Natural killer cell treated with Interleukin-12 subunit alpha and Interleukin-12 subunit beta and Interleukin-15 and Interleukin-18, amount 100 ng/mL, for 72 hours (primary cell): ENCODE measurements at regions not wholly inside any gene's neighbourhood (a gene's known extent, or its start where the extent isn't known, plus 50 kb on each side); places are given as distances from the start of the nearest gene placed in this dataset.
"Not testable (repeated sequence)": the region's sequence is repeated elsewhere in the genome, so short reads cannot be mapped to it uniquely, and the experiment has no call there.

ENCODE experiments used
- ATAC-seq, 2 donors: fragments of 150-1000 bp; cut with Tn5 transposase in 1 of 2; sonication (Bioruptor Pico), chemical (Tn5 transposase) in 1 of 2; 2 replicates each; pipeline ENCODE4 v1.10.0; 2021
- DNase-seq: peaks from one replicate; pipeline ENCODE4 v3.0.0; 2022; ENCODE audit warnings: low spot score
- H3K27ac Mint-ChIP-seq, 2 donors: 1 replicate in 1 of 2; 2 replicates in 1 of 2; pipeline ENCODE4 v1.8.0; 2022; ENCODE audit warnings: mixed read lengths in 2 of 2, mild to moderate bottlenecking in 1 of 2, moderate library complexity in 1 of 2
- H3K27me3 Mint-ChIP-seq, 2 donors: 1 replicate in 1 of 2; 2 replicates in 1 of 2; pipeline ENCODE4 v1.8.0; 2022; ENCODE audit warnings: mixed read lengths in 2 of 2
- H3K36me3 Mint-ChIP-seq: one replicate; pipeline ENCODE4 v1.8.0; 2022; ENCODE audit warnings: mixed read lengths
- H3K4me1 Mint-ChIP-seq, 2 donors: 1 replicate in 1 of 2; 2 replicates in 1 of 2; pipeline ENCODE4 v1.8.0; 2022; ENCODE audit warnings: low read depth in 2 of 2, mixed read lengths in 2 of 2, mild to moderate bottlenecking in 1 of 2
- H3K4me3 Mint-ChIP-seq: one replicate; pipeline ENCODE4 v1.8.0; 2022; ENCODE audit warnings: mixed read lengths
- H3K9me3 Mint-ChIP-seq: 2 replicates; pipeline ENCODE4 v1.8.0; 2022; ENCODE audit warnings: mixed read lengths

DNA sequence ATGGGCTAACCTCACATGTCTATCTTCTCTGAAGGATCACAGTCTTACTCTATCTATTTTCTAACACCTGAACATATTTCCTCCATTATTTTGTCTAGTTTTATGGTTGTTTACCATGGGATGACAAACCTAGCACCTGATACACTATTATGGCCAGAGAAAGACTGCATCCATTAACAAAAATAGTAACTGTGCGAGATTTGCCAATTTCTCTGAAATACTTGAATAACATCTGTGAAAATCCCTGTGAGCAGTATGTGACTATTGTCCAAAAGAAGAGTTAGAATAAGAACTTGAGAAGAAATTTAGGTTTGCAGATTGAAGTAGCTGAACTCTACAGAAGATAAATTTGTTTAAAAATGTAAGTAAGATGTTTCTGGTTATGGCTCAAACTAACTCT, 142.0 kb upstream of the CDH11 start:
- DNase-seq (no peak), ATAC-seq (no peak)
- Mint-ChIP-seq H3K4me1 (no peaks in the 10 kb centered on the region), H3K36me3 (no peaks in the 10 kb centered on the region), H3K4me3 (no peak overlapping the region), H3K27ac (no peak overlapping the region), H3K9me3 (peaks cover 16% of the 10 kb centered on the region), H3K27me3 (no peaks in the 10 kb centered on the region)

DNA sequence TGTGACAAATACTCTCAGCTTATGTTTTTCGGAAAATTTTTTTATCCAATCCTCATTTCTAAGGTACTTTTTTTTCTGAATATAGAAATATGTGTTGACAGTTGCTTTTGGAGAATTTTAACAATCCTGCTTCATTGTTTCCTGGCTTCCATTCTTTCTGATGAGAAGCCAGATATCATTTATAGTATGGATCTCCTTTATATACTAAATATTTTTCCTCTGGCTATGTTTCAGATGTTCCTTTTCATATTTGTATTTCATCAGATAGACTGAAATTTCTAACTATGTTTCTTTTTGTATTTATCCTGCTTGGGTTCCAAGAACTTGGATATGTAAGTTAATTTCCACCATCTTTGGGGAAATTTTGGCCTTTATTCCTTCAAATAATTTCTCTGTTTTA, 138.9 kb upstream of the CDH11 start:
- Mint-ChIP-seq H3K4me1 (no peaks in the 10 kb centered on the region), H3K27ac (no peak overlapping the region), H3K9me3 (peaks cover 14% of the 10 kb centered on the region), H3K4me3 (no peak overlapping the region), H3K27me3 (no peaks in the 10 kb centered on the region), H3K36me3 (no peaks in the 10 kb centered on the region)
- ATAC-seq (no peak), DNase-seq (no peak)

DNA sequence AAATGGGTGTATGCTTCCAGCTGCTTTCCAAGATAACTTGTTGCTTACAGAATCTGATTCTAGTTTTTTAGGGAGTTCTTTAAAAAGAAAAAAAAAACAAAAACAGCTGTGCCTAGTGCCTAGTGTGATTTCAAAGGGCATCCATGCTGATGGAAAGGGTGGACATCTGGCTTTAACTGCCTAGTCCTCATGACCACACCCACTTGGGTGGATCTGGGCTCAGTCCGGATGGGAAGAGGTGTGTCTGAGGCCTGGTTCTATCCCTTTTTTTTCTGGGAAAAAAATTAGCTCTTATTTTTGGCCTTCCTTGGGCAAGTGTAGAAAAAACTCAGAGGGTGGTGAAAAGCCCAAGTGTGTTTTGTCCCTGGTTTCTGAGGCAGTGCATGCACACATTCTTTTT, 132.3 kb upstream of the CDH11 start:
- Mint-ChIP-seq H3K4me1 (no peaks in the 10 kb centered on the region), H3K4me3 (no peak overlapping the region), H3K36me3 (no peaks in the 10 kb centered on the region), H3K27ac (no peak overlapping the region), H3K27me3 (no peaks in the 10 kb centered on the region), H3K9me3 (peaks cover 7% of the 10 kb centered on the region)
- ATAC-seq (no peak), DNase-seq (no peak)

DNA sequence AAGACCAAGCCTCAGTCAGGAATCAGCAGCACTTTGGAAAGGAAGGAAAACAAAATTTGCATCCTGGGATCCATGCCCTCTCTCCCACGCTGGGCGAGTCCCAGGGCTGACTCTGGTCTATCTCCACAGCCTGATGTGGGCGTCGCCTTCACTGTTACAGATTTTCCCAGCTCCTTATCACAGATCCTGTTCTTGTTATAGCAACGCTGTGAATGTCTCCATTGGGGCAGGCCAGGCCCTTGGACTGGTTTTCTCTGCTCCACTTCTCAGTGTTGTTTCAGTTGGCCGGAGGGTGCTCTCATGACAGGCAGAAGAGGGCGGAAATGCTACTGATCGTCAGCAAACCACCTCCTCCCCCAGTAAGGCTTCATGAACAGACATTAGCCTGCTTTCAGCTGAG, 127.9 kb upstream of the CDH11 start:
- ATAC-seq: no peak
- H3K4me3 Mint-ChIP-seq: no peak overlapping the region

DNA sequence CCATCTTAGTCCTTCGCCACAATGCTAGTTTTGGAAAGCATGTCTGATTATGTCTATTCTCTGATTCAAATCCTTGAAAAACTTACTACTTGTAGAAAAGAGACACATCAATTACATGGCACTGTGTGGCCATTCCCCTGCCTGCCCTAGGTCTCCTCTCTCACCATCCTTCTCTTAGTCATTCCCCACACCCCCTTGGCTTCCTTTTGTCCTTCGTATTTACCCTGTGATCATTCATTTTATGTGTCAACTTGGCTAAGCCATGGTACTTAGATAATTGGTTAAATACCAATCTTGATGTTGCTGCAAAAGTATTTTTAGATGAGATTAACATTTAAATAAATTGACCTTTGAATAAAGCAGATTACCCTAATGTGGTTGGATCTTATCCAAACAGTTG, 122.9 kb upstream of the CDH11 start:
- Mint-ChIP-seq H3K4me1 (no peaks in the 10 kb centered on the region), H3K27me3 (no peaks in the 10 kb centered on the region), H3K27ac (no peak overlapping the region), H3K4me3 (no peak overlapping the region), H3K36me3 (peaks cover 3% of the 10 kb centered on the region), H3K9me3 (peaks cover 10% of the 10 kb centered on the region)
- DNase-seq (no peak), ATAC-seq (no peak)

More for the DNA sequence above, 127.9 kb upstream of the CDH11 start:
- no peak for DNase-seq
- Mint-ChIP-seq H3K27me3 (no peaks in the 10 kb centered on the region), H3K36me3 (no peaks in the 10 kb centered on the region), H3K9me3 (peaks cover 3% of the 10 kb centered on the region), H3K27ac (no peak overlapping the region), H3K4me1 (no peaks in the 10 kb centered on the region)

GRCh38 chr16:65235339-65236177, 113.7 kb upstream of the CDH11 start:
- Mint-ChIP-seq H3K27me3 (no peaks in the 10 kb centered on the region), H3K9me3 (peaks cover 21% of the 10 kb centered on the region)
- no peak for DNase-seq

DNA sequence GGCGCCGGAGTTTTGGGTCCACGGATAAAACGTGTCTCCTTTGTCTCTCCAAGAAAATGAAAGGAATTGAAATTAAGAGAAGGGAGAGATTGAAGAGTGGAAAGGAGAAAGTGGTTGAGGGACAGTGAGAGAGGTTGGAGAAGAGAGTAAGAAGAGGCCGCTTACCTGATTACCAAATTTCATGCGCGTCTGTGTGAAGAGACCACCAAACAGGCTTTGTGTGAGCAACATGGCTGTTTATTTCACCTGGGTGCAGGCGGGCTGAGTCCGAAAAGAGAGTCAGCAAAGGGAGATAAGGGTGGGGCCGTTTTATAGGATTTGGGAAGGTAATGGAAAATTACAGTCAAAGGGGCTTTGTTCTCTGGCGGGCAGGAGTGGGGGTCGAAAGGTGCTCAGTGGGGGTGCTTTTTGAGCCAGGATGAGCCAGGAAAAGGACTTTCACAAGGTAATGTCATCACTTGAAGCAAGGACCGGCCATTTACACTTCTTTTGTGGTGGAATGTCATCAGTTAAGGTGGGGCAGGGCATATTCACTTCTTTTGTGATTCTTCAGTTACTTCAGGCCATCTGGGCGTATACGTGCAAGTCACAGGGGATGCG, 113.0 kb upstream of the CDH11 start:
- peaks cover 16% of the 10 kb centered on the region for H3K9me3 Mint-ChIP-seq
- not testable (repeated sequence) for H3K36me3 Mint-ChIP-seq, ATAC-seq, H3K4me1 Mint-ChIP-seq, H3K27me3 Mint-ChIP-seq, DNase-seq, H3K4me3 Mint-ChIP-seq, H3K27ac Mint-ChIP-seq

More at GRCh38 chr16:65235339-65236177, 113.7 kb upstream of the CDH11 start:
- Mint-ChIP-seq H3K4me1 (no peaks in the 10 kb centered on the region), H3K27ac (no peak overlapping the region), H3K4me3 (no peak overlapping the region), H3K36me3 (peaks cover 5% of the 10 kb centered on the region)
- no peak for ATAC-seq

GRCh38 chr16:65229191-65229662, 107.4 kb upstream of the CDH11 start:
- no peak for ATAC-seq
- Mint-ChIP-seq H3K4me3 (no peak overlapping the region), H3K4me1 (no peaks in the 10 kb centered on the region), H3K27ac (no peak overlapping the region), H3K27me3 (no peaks in the 10 kb centered on the region), H3K36me3 (no peaks in the 10 kb centered on the region), H3K9me3 (peaks cover 24% of the 10 kb centered on the region)
- no peak for DNase-seq

DNA sequence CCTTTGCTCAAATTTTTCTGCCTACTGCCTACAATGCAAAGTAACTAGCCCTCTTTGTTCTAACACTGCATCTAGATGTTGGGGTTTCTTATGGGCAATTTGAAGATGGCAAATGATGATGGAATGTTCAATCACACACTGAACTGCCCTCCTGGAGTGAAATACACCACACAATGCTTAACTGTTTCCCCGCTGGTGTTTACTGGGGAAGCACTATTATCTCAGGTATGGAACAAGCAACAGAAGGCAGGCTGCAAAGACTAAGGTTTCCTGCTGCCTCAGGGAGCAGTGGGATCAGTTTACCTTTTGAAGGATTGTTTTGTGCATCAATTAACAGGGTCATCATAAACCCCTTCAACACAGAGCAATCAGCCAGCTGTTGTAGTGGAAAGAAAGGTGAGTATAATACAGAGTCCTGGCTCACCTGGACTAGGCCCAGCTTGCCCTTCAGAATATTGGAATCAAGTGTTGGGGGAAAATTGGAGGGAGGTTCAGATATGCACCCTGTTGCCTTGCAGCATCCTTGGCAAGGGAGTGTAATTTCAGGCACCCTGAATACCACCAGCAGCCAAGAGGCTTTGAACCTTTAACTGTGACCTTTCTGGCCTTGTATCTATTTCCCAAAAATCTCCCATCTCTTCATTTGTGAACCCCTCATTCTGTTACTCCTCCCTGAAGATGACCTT, 105.4 kb upstream of the CDH11 start:
- Mint-ChIP-seq H3K4me1 (no peaks in the 10 kb centered on the region), H3K27me3 (no peaks in the 10 kb centered on the region), H3K4me3 (no peak overlapping the region), H3K36me3 (no peaks in the 10 kb centered on the region), H3K27ac (no peak overlapping the region), H3K9me3 (peaks cover 27% of the 10 kb centered on the region)
- ATAC-seq: no peak
- DNase-seq: no peak

GRCh38 chr16:65226077-65226476, 104.2 kb upstream of the CDH11 start:
- Mint-ChIP-seq H3K9me3 (peaks cover 21% of the 10 kb centered on the region), H3K36me3 (no peaks in the 10 kb centered on the region), H3K4me1 (no peaks in the 10 kb centered on the region), H3K27ac (no peak overlapping the region), H3K4me3 (no peak overlapping the region), H3K27me3 (no peaks in the 10 kb centered on the region)
- DNase-seq (no peak), ATAC-seq (no peak)

- DNase-seq: no peak
- no peaks in the 10 kb centered on the region for H3K36me3 Mint-ChIP-seq
- H3K4me1 Mint-ChIP-seq: no peaks in the 10 kb centered on the region
- no peak for ATAC-seq
- no peaks in the 10 kb centered on the region for H3K27me3 Mint-ChIP-seq
- H3K27ac Mint-ChIP-seq: no peak overlapping the region
- no peak overlapping the region for H3K4me3 Mint-ChIP-seq
- H3K9me3 Mint-ChIP-seq: peaks cover 21% of the 10 kb centered on the region
Observed at GRCh38 chr16:65225488-65225887, 103.6 kb upstream of the CDH11 start.

GRCh38 chr16:65224994-65225393, 103.1 kb upstream of the CDH11 start:
- no peak overlapping the region for H3K27ac Mint-ChIP-seq
- DNase-seq (no peak), ATAC-seq (no peak)
- peaks cover 21% of the 10 kb centered on the region for H3K9me3 Mint-ChIP-seq
- H3K4me3 Mint-ChIP-seq: no peak overlapping the region
- H3K4me1 Mint-ChIP-seq: no peaks in the 10 kb centered on the region
- no peaks in the 10 kb centered on the region for H3K27me3 Mint-ChIP-seq
- no peaks in the 10 kb centered on the region for H3K36me3 Mint-ChIP-seq

DNA sequence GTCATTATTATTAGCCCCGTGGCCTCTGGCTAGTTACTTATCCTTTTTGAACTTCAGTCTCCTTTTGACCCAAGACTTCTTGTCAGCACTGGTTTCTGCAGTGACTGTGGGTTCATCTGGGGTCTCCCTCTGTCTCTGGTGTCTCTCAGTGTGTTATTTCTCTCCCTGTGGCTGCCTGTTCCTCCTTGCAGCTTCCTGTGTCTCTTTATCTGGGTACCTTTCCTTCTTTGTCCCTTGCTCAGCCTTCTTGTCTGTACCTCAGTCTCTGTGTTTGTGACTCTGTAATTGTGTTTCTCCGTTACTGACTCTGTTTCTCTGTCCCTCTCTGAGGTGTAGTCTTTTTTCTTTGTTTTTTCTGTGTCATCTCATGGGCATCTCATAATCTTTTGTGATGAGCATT, 102.6 kb upstream of the CDH11 start:
- peaks cover 21% of the 10 kb centered on the region for H3K9me3 Mint-ChIP-seq
- H3K4me3 Mint-ChIP-seq: no peak overlapping the region
- ATAC-seq (no peak), DNase-seq (no peak)
- no peaks in the 10 kb centered on the region for H3K4me1 Mint-ChIP-seq
- H3K36me3 Mint-ChIP-seq: no peaks in the 10 kb centered on the region
- no peaks in the 10 kb centered on the region for H3K27me3 Mint-ChIP-seq
- no peak overlapping the region for H3K27ac Mint-ChIP-seq

DNA sequence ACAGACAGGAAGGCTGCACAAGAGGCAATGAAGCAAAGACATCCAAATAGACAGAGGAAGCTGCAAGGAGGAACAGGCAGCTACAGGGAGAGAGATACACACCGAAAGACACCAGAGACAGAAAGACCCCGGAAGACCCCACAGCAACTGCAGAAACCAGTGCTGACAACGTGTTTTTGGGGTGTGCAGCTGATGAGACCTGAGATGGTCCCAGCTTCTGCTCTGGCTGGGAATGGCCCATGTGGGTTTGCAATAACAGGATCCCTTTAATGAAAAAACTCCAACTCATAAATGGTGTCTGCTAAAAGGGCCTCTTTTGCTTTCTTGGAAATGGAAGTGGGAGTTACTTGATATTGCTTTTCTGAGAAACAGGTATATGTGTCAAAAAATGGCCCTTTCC, 101.5 kb upstream of the CDH11 start:
- Mint-ChIP-seq H3K4me1 (no peaks in the 10 kb centered on the region), H3K36me3 (no peaks in the 10 kb centered on the region), H3K9me3 (peaks cover 16% of the 10 kb centered on the region), H3K27me3 (no peaks in the 10 kb centered on the region), H3K27ac (no peak overlapping the region), H3K4me3 (no peak overlapping the region)
- DNase-seq (no peak), ATAC-seq (no peak)
